ENCODE measurements at regions not wholly inside any gene's neighbourhood (a gene's known extent, or its start where the extent isn't known, plus 50 kb on each side); places are given as distances from the start of the nearest gene placed in this dataset.

DNA sequence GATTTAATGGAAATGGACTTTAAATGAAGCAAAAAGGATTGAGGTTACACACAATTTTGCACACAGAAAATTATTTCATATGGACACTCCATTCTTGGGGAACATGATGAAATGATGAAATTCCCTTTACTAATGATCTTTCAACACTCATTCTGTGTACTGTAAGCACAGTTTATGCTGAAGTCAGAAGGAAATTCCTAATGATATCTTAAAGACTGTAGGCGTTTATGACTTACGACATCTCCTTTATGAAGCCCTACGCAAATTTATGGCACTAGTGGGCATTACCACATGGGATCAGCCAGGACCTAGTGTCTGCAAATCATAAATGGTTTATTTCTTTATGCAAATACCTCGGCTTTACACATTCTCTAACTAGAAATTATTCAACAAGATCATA lies 97.9 kb upstream of the SOX5 start:
- H3K9me3 Mint-ChIP-seq (ENCODE audit: unreplicated experiment), result no peaks in the 10 kb centered on the region

DNA sequence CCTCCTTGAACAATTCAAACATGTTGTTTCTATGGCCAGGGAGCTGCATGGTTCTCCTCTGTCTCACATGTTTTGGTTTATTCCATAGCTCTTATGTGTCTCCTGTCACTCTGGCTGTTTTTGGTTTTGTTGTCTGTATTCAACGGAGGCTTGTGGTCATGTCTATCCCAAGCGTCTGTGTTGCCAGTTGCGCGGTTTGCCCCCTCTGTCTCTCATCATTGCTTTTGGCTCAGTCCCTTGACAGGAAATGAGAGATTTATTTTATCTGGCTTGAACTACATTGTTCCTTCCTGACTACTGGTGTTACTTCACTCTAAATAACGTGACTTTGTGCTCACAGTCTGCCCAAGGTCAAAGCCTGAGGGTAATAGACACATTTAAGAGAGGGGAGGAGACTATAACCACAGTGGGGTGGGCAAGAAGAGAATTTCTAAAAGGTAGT lies 96.4 kb upstream of the SOX5 start:
- H3K27me3 Mint-ChIP-seq (ENCODE audit: unreplicated experiment), result no peaks in the 10 kb centered on the region
- H3K36me3 Mint-ChIP-seq (ENCODE audit: unreplicated experiment), result no peaks in the 10 kb centered on the region
- TF ChIP-seq, protein P1, sequence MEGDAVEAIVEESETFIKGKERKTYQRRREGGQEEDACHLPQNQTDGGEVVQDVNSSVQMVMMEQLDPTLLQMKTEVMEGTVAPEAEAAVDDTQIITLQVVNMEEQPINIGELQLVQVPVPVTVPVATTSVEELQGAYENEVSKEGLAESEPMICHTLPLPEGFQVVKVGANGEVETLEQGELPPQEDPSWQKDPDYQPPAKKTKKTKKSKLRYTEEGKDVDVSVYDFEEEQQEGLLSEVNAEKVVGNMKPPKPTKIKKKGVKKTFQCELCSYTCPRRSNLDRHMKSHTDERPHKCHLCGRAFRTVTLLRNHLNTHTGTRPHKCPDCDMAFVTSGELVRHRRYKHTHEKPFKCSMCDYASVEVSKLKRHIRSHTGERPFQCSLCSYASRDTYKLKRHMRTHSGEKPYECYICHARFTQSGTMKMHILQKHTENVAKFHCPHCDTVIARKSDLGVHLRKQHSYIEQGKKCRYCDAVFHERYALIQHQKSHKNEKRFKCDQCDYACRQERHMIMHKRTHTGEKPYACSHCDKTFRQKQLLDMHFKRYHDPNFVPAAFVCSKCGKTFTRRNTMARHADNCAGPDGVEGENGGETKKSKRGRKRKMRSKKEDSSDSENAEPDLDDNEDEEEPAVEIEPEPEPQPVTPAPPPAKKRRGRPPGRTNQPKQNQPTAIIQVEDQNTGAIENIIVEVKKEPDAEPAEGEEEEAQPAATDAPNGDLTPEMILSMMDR (IDR thresholded peaks at IDR 0.05), result no peak
- no peaks in the 10 kb centered on the region for H3K9me3 Mint-ChIP-seq (ENCODE audit: unreplicated experiment)
- H3K4me3 Mint-ChIP-seq (ENCODE audit: unreplicated experiment), result peak overlapping the region; percentile 48
- peak; percentile 83 for DNase-seq (ENCODE audit: extremely low spot score, unreplicated experiment)
- peaks cover 41% of the 10 kb centered on the region for H3K4me1 Mint-ChIP-seq (ENCODE audit: unreplicated experiment)
- peak overlapping the region; percentile 88 for H3K27ac Mint-ChIP-seq (ENCODE audit: unreplicated experiment)

More for the DNA sequence above, 97.9 kb upstream of the SOX5 start:
- DNase-seq (ENCODE audit: extremely low spot score, unreplicated experiment), result no peak
- TF ChIP-seq, protein P1 (IDR thresholded peaks at IDR 0.05), result no peak
- Mint-ChIP-seq H3K4me1 (ENCODE audit: unreplicated experiment) (peaks cover 37% of the 10 kb centered on the region), H3K27ac (ENCODE audit: unreplicated experiment) (peak overlapping the region; percentile 7), H3K27me3 (ENCODE audit: unreplicated experiment) (no peaks in the 10 kb centered on the region), H3K4me3 (ENCODE audit: unreplicated experiment) (no peak overlapping the region), H3K36me3 (ENCODE audit: unreplicated experiment) (no peaks in the 10 kb centered on the region)

DNA sequence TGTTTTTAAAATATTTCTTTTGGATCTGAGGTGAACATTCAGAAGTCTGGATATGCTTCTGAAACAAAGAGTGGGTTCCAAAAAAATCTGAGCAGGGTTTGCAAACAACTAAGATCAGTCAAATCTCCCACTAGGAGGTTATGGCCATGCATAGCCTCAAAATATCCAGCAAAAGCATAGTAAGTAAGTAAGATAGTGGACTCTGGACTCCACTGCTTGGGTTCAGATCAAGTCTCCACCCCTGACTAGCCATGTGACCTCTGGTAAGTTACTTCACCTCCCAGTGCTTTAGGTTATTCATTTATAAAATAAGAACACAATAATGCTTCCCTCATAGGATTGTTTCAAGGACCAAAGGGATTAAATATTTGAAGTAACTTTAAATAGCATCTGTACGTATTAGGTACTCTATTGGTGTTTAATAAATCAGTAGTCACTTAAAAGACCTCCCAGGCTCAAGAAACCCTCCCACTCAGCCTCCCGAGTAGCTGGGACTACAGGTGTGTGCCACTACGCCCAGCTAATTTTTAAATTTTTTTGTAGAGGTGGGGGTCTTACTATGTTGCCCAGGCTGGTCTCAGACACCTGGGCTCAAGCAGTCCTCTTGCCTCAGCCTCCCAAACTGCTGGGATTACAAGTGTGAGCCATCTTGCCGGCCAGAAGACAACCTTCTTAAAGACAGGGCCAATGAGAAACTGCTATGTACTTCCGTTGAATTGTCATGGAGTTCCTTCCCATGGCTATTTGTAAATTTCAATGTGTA lies 95.7 kb upstream of the SOX5 start:
- TF ChIP-seq, protein P1 (IDR thresholded peaks at IDR 0.05), result no peak
- H3K9me3 Mint-ChIP-seq (ENCODE audit: unreplicated experiment), result no peaks in the 10 kb centered on the region
- peak overlapping the region; percentile 88 for H3K27ac Mint-ChIP-seq (ENCODE audit: unreplicated experiment)
- no peak for DNase-seq (ENCODE audit: extremely low spot score, unreplicated experiment)
- no peaks in the 10 kb centered on the region for H3K27me3 Mint-ChIP-seq (ENCODE audit: unreplicated experiment)
- H3K4me1 Mint-ChIP-seq (ENCODE audit: unreplicated experiment), result peaks cover 41% of the 10 kb centered on the region
- no peaks in the 10 kb centered on the region for H3K36me3 Mint-ChIP-seq (ENCODE audit: unreplicated experiment)
- no peak overlapping the region for H3K4me3 Mint-ChIP-seq (ENCODE audit: unreplicated experiment)

DNA sequence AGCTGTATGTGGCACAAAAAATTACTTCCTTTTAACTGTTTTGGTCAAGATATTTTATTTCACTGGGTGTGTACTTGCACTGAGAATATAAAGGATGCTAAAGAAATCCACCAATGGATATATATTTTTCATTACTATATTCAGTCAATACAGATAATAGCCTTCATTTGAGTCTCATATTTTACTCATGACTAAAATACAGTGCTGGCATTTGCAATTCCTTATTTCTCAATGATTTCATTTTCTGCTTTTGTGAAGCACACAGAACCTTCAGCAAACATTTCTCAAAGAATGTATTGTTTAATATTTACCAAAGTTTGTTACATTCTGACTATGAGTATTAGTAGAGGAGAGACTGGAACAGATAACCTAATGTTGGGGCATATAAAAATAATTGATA lies 93.2 kb upstream of the SOX5 start:
- H3K9me3 Mint-ChIP-seq (ENCODE audit: unreplicated experiment), result no peaks in the 10 kb centered on the region
- H3K36me3 Mint-ChIP-seq (ENCODE audit: unreplicated experiment), result no peaks in the 10 kb centered on the region
- no peak overlapping the region for H3K4me3 Mint-ChIP-seq (ENCODE audit: unreplicated experiment)
- DNase-seq (ENCODE audit: extremely low spot score, unreplicated experiment), result no peak
- H3K4me1 Mint-ChIP-seq (ENCODE audit: unreplicated experiment), result peaks cover 60% of the 10 kb centered on the region
- H3K27me3 Mint-ChIP-seq (ENCODE audit: unreplicated experiment), result no peaks in the 10 kb centered on the region
- H3K27ac Mint-ChIP-seq (ENCODE audit: unreplicated experiment), result no peak overlapping the region
- TF ChIP-seq, protein P1 (IDR thresholded peaks at IDR 0.05), result no peak

DNA sequence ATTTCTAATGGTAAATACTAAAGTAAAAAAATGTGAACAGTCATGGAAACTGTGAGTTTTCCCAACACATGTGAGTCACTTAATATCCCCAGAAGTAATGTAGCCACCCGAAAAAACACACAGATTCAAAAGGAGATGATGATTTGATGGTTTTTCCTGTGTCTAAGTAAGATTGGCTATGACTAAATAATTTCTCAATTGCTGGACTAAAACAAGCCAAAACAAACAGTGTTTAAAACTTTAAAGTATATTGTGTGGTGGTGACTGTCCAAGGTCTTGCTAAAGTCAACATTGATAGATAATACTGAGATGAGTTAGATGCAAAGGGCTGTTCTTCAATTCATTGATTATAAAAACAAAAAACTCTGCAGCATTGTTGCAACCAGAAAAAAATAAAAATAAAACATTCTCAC lies 89.6 kb upstream of the SOX5 start:
- no peak for DNase-seq (ENCODE audit: extremely low spot score, unreplicated experiment)
- TF ChIP-seq, protein P1 (IDR thresholded peaks at IDR 0.05), result no peak
- H3K27ac Mint-ChIP-seq (ENCODE audit: unreplicated experiment), result peak overlapping the region; percentile 56
- H3K36me3 Mint-ChIP-seq (ENCODE audit: unreplicated experiment), result no peaks in the 10 kb centered on the region
- H3K4me1 Mint-ChIP-seq (ENCODE audit: unreplicated experiment), result peaks cover 46% of the 10 kb centered on the region
- no peaks in the 10 kb centered on the region for H3K27me3 Mint-ChIP-seq (ENCODE audit: unreplicated experiment)
- no peak overlapping the region for H3K4me3 Mint-ChIP-seq (ENCODE audit: unreplicated experiment)
- H3K9me3 Mint-ChIP-seq (ENCODE audit: unreplicated experiment), result no peaks in the 10 kb centered on the region
